ENCODE measurements at regions not wholly inside any gene's neighbourhood (a gene's known extent, or its start where the extent isn't known, plus 50 kb on each side); places are given as distances from the start of the nearest gene placed in this dataset.

DNA sequence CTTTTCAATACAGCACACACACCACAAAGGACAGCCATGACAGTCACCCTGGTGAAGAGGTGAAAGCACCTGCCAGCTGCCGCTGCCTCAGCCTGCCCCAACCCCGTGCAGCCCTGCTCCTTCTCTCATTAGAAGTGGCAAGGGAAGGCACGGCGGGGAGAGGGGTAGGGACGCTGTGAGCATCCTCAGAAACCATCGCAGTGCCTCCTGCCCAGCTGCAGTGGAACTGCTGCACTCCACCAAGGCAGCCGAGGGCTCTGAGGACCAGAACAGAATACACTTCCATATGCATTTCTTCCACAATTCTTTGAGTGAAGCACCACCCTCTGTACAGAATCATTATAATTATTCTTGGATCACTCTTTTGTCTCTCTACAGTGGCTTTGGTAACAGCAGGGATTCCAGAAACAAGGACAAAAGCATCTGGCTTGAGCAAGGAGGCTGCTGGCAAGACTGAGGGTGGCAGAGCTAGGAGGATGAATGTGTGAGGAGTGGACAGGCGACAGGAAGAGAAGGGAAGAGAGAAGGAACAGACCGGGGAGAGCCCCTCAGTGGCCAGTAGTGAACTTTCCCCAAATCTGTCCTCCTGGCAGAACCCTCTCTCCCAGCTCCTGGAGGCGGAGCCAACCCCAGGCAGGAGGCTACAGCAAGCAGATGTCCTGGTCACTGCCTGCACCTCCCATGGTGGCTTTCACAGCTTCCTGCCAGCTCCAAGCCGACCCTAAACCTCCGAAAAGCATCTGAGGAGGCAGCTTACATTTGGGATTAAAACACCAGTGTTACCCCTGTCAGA is 73.2 kb downstream of the MTNR1A start:
- Histone ChIP-seq H3K4me1 (no peaks in the 10 kb centered on the region), H3K27me3 (no peaks in the 10 kb centered on the region), H3K36me3 (no peaks in the 10 kb centered on the region), H3K4me3 (no peak overlapping the region), H3K9me3 (no peaks in the 10 kb centered on the region), H3K27ac (no peak overlapping the region)
- intact Hi-C loops (cut with DNase I) = no loop called here
- TF ChIP-seq POLR2A (IDR thresholded peaks at IDR 0.05) = no peak
- DNase-seq (no peak), ATAC-seq (no peak)
- 49% methylated on average over 7 of the region's 12 CpGs for WGBS (ENCODE audit: insufficient coverage, low coverage, low lambda C conversion rate, missing lambda C conversion rate)

DNA sequence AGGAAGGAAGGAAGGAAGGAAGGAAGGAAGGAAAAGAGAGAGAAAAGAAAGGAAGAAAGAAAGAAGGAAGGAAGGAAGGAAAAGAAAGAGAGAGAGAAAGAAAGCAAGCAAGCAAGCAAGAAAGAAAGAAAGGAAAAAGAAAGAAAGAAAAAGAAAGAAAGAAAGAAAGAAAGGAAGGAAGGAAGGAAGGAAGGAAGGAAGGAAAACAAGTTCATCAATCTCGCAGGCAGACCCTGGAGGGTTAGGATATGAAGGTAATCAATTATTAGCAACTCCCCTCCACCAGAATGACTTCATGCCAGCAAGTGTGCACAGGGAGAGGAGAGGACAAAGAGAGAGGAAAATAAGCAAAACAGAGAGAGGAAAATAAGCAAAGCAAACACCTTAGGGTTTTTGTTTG is 80.2 kb downstream of the MTNR1A start:
- H3K27me3 ChIP-seq = no peaks in the 10 kb centered on the region
- ATAC-seq (no peak), DNase-seq (no peak)
- H3K4me3 ChIP-seq = no peak overlapping the region
- H3K36me3 ChIP-seq = no peaks in the 10 kb centered on the region
- H3K4me1 ChIP-seq = no peaks in the 10 kb centered on the region
- intact Hi-C loops (cut with DNase I) = no loop called here
- TF ChIP-seq, protein P1, sequence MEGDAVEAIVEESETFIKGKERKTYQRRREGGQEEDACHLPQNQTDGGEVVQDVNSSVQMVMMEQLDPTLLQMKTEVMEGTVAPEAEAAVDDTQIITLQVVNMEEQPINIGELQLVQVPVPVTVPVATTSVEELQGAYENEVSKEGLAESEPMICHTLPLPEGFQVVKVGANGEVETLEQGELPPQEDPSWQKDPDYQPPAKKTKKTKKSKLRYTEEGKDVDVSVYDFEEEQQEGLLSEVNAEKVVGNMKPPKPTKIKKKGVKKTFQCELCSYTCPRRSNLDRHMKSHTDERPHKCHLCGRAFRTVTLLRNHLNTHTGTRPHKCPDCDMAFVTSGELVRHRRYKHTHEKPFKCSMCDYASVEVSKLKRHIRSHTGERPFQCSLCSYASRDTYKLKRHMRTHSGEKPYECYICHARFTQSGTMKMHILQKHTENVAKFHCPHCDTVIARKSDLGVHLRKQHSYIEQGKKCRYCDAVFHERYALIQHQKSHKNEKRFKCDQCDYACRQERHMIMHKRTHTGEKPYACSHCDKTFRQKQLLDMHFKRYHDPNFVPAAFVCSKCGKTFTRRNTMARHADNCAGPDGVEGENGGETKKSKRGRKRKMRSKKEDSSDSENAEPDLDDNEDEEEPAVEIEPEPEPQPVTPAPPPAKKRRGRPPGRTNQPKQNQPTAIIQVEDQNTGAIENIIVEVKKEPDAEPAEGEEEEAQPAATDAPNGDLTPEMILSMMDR (IDR thresholded peaks at IDR 0.05) = no peak
- TF ChIP-seq POLR2A (IDR thresholded peaks at IDR 0.05) = no peak
- WGBS (ENCODE audit: insufficient coverage, low coverage, low lambda C conversion rate, missing lambda C conversion rate) = 10% methylated on average over 1 of the region's 1 CpG
- H3K9me3 ChIP-seq = no peaks in the 10 kb centered on the region
- H3K27ac ChIP-seq = no peak overlapping the region

DNA sequence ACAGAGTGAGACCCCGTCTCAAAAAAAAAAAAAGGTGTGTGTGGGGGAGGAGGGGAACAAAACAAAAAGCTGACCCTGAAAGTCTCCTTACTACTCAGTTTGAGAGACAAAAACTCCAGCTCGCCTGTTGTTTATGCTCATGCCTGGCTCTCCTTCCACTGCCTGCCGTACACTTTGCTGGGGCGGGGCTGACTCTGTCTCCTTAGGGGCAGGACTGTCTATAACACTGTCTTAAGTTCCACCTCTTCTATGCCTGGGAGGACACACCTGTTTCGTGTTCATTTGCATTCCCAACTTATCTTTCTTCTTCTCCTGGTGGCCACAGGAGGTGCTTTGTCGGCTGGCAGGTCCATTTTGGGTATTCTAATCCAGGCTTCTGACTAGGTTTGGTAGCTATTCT is 81.4 kb downstream of the MTNR1A start:
- no peaks in the 10 kb centered on the region for H3K9me3 ChIP-seq
- intact Hi-C loops (cut with DNase I) = no loop called here
- ATAC-seq = no peak

DNA sequence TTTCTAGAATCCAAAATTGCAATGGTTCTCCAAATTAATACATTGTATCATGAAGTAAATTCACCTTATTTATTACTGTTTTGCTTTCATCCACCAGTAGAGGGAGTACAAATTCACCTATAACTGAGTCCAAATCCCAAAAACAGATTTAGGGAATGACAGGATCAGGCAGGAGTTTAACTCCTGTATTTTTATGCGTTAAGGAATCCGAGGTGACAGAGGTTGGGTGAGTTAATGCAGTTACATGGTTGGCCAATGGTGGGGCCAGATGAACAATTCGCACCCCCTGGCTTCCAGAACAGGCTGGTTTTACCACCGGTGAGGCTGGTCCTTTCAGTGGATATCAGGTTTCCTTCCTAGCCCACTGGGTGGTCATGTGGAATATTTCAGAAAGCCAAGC is 82.4 kb downstream of the MTNR1A start:
- no peaks in the 10 kb centered on the region for H3K4me1 ChIP-seq
- no peaks in the 10 kb centered on the region for H3K36me3 ChIP-seq
- H3K27me3 ChIP-seq = no peaks in the 10 kb centered on the region
- H3K4me3 ChIP-seq = no peak overlapping the region
- TF ChIP-seq POLR2A (IDR thresholded peaks at IDR 0.05) = no peak
- TF ChIP-seq, protein P1 (IDR thresholded peaks at IDR 0.05) = peak; percentile 50 to 62 (median 53)
- peak; percentile 51 to 63 (median 56) for ATAC-seq
- DNase-seq = no peak
- no peaks in the 10 kb centered on the region for H3K9me3 ChIP-seq
- H3K27ac ChIP-seq = no peak overlapping the region
- intact Hi-C loops (cut with DNase I) = no loop called here
- WGBS (ENCODE audit: insufficient coverage, low coverage, low lambda C conversion rate, missing lambda C conversion rate) = 2% methylated on average over 4 of the region's 4 CpGs

More for the DNA sequence above, 81.4 kb downstream of the MTNR1A start:
- TF ChIP-seq, protein P1 (IDR thresholded peaks at IDR 0.05) = no peak
- TF ChIP-seq POLR2A (IDR thresholded peaks at IDR 0.05) = no peak
- DNase-seq = no peak
- WGBS (ENCODE audit: insufficient coverage, low coverage, low lambda C conversion rate, missing lambda C conversion rate) = 40% methylated on average over 5 of the region's 6 CpGs
- H3K4me1 ChIP-seq = no peaks in the 10 kb centered on the region
- no peak overlapping the region for H3K4me3 ChIP-seq
- H3K27me3 ChIP-seq = no peaks in the 10 kb centered on the region
- no peak overlapping the region for H3K27ac ChIP-seq
- H3K36me3 ChIP-seq = no peaks in the 10 kb centered on the region

DNA sequence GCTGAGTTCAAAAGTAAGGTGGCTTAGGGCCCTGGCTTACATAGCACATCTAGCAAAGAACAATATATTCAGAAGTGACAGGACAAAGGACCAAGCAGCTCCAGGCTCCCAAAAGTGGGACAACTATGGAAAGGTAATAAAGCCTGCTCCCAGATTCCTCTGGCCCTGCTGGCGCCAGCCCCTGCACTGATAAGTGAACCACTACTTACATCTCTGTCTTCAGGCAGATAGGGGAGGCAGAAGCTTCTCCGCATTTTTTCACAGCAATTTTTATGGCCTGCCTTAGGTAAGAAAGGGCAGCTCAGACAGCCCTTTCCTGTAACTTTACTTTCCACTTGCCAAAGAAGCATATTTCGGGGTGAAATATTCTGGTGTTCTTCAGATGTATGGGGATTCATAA is 83.9 kb downstream of the MTNR1A start:
- Histone ChIP-seq H3K36me3 (no peaks in the 10 kb centered on the region), H3K4me1 (no peaks in the 10 kb centered on the region), H3K27ac (no peak overlapping the region), H3K27me3 (no peaks in the 10 kb centered on the region), H3K4me3 (no peak overlapping the region), H3K9me3 (no peaks in the 10 kb centered on the region)
- ATAC-seq (no peak), DNase-seq (no peak)
- TF ChIP-seq, protein P1 (IDR thresholded peaks at IDR 0.05) = no peak
- TF ChIP-seq POLR2A (IDR thresholded peaks at IDR 0.05) = no peak
- WGBS (ENCODE audit: insufficient coverage, low coverage, low lambda C conversion rate, missing lambda C conversion rate) = 51% methylated on average over 3 of the region's 3 CpGs
- intact Hi-C loops (cut with DNase I) = no loop called here
